ENCODE measurements at regions not wholly inside any gene's neighbourhood (a gene's known extent, or its start where the extent isn't known, plus 50 kb on each side); places are given as distances from the start of the nearest gene placed in this dataset.
A peak's percentile ranks its signal among the peaks of the same experiment; 100 is the strongest.

DNA sequence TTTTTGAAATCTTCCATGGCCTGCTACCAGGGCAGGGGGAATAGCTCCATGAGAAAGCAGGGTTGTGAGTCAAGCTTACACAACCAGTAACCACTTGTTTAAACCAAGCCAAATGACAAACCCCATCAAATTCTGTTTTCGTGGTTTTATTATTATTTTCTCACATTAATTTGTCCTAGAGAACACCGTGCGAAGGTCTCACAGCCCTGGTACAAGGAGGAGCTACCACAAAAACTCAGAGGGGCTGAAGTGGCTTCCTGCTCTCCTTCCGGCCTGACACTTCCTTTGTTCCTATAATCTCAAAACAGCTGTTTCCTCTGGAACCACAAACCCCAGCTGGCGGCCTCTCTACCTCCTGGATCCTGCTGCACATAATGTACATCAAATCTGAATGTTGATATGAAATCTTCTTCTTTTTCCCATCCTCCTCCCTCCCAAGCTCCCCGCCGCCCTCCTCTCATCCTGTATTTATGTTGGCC lies 375.9 kb downstream of the MCTP2 start:
- no peak for DNase-seq

DNA sequence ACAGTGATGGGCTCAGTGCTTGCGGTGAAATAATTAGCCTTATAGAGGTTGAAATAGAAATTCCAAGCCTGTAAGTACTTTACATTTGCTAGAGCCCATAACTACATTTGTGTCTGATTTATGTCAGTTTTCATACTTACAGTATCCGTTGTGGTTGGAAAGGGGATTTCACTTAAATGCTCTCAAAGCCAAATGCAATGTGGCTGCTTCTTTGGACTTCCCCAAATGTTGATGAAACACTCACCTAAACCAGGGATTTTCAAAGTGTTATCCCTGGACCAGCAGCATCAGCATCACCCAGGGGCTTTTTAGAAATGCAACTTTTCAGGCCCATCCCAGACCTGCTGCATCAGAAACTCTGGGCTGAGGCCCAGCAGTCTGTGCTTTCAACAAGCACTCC lies 378.7 kb downstream of the MCTP2 start:
- no peak for DNase-seq

DNA sequence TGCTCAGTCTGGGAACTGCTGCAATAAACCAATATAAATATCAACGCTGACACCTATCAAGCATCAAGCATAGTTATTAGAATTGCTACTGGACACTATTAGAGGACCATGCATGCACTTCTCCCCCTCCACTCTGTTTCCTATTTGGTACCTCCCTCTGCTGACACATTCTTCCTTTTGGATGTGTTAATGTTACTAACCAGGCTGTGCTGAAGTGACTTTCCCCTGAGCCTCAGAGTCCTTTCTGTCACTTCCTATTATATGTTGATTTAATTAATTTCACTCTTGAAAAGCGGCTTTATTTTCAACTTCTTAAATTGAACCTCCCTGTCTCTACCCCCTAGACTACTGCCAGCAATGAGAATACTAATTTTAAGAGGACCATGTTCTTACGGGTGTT lies 379.1 kb downstream of the MCTP2 start:
- no peak for DNase-seq

DNA sequence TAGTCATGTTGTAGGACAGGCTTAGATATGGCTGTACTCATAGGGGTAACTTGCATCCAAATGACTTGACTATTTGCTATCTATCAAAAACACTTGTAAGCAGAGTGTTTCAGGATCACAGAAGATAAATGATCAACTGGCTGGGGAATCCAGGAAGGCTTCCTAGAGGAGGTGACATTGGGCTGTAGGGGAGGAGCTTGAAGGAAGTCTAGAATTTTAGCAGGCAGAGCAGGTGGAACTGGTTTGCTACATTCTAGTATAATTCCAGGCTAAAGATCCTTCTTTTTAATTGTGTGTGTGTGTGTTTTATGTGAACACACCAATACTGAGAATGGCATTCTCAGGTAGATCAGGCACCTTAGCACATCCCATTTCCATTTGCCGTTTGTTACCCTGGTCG lies 380.3 kb downstream of the MCTP2 start:
- DNase-seq = no peak

DNA sequence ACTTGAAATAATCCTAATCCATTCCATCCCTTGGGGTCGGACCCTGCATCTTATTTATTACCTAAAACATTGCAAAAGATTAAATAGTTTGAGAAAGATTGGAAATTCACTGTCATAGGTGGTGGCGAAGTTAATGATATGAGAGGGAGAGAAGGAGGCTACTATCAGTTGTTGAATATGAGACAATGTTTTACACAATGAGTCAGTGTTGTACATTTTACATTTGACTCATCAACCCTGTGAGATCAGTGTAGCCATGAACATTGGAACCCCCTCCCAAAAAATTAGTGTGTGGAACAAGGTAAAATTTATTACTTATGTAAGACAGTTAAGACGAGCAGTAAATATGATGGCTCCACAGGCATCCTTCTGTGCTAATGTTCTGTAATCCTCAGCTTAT lies 384.3 kb downstream of the MCTP2 start:
- DNase-seq = no peak

DNA sequence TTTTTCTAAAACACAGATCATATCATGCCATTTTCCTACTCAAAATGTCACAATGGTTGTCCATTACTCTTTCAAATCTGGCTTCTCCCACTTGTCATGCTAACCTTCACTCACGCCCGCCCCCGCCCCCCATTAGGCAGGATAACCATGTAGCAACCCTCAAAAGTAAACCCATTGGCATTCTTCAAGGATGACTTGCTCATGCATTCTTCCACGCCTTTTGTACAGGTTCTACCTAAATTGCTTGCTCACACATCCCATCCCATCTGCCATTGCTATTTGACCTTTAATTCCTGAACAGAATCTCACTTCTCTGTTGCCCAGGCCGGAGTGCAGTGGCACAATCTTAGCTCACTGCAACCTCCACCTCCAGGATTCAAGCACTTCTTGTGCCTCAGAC lies 389.3 kb downstream of the MCTP2 start:
- no peak for DNase-seq

DNA sequence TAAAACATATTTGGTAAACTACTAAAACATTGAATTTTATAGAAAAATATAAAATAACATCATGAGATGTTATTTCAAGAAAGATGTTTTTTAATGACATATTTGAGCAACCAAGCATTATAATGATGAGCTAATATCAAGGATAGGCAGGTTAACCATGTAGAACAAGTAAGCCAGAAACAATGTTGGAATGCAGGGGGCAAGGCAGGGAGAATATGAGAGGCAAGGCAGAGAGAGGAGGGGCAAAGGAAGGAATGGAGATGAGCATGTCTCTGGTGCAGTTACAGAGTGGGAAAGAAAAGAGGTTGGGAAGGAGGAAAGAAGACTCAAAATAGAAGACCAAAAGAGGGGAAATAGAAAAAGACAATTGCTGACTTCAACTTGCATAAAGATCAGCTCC lies 390.4 kb downstream of the MCTP2 start:
- DNase-seq = no peak

DNA sequence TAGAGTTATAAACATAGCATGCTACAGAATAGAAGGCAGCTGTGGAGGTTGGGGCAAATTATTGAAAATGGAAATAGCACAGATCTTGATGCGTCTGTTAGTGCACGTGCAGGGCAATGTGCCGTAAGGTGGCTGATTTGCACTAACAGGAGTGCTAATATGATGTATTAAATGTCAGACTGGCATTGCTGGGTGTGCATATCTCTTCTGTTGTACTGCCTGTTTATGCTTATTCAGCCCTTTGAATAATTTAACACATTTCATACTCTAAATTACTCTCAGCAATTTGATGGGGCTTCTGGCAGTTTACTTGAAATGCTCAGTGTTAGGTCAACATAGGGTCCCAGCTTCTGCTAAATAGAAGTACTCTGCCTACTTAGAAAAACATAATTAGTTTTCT lies 395.6 kb downstream of the MCTP2 start:
- no peak for DNase-seq

DNA sequence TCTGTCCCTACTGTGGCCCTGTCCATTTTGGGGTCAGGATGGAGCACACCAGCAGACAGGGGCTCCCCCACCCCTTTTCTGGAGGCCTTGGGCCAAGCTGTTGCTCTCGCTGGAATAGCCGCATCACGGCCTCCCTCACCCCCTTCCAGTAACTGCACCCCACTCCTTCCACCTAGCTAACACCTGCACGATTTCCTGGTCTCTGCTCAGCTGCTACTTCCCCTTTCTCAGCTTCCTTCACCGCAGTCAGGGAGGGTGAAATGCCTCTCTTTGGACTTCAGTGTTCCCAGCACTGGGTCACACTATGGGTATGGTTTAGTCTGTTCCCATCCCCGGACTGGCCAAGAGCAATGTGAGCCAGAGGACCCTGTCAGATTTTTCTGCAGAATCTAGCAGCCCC lies 400.2 kb downstream of the MCTP2 start:
- DNase-seq = no peak

DNA sequence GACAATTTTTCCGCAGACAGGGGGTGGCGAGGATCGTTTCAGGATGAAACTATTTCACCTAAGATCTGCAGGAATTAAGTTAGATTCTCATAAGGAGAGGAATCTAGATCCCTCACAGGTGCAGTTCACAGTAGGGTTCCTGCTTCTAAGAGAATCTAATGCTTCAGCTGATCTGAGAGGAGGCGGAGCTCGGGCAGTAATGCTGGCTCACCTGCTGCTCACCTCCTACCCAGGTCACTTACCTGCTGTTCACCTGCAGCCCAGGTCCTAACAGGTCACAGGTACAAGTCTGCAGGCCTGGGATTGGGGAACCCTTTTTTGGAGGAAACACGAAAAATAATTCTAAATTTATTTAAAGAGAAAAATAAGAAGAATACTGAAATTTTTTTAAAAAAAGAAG lies 406.8 kb downstream of the MCTP2 start:
- DNase-seq = no peak

DNA sequence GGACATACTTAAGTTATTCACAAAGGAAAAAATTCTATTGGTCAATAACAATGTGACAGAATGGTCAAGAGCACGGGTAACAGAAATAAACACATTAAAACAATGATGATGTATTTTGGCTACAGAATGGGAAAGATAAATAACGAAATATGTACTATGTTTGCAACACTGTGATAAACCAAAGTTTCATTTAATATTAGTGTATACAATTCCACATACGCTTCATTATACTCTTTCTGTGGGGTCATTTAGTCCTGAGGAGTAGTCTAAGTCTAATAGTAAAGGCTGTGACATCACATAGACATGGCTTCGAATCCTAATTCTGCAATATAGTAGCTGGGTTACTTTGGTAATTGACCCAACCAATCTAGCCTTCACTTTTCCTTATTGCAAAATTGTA lies 408.3 kb downstream of the MCTP2 start:
- DNase-seq = no peak

DNA sequence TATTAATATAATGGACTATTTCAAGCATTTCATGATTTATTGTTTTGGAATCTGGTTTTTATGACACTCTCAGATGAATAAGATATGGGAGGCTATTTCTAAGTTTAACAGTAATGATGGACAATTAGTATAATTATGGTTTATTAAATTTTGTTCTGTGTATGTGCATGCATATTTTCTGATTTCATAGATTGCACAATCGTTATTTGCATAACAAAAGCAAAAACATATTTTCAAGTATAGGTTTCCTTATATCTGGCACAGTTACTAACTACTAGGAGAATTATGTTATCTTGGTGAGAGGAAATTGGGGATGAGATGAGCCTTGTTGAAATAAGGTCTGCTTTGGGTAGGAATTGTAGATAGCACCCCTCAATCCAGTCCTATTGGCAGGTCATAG lies 413.1 kb downstream of the MCTP2 start:
- no peak for DNase-seq

DNA sequence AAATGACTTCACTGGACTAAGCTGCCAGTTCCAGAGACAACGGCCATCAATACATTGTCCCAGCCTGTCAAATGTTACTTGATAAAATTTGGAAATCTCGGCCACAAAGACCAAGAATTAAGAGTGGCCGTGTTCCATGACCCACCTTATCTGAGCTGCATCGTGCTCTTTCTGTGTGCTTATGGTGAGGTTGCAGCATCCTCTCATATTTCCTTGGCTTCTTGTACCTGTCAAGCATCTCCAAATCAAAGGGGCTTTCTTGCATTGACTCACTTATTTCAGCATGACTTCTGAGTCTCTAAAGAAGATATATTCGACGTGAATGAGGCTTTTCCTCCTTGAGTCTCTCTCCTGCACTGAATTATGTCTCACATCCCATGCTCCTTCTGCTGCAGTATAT lies 421.7 kb downstream of the MCTP2 start:
- DNase-seq = no peak

DNA sequence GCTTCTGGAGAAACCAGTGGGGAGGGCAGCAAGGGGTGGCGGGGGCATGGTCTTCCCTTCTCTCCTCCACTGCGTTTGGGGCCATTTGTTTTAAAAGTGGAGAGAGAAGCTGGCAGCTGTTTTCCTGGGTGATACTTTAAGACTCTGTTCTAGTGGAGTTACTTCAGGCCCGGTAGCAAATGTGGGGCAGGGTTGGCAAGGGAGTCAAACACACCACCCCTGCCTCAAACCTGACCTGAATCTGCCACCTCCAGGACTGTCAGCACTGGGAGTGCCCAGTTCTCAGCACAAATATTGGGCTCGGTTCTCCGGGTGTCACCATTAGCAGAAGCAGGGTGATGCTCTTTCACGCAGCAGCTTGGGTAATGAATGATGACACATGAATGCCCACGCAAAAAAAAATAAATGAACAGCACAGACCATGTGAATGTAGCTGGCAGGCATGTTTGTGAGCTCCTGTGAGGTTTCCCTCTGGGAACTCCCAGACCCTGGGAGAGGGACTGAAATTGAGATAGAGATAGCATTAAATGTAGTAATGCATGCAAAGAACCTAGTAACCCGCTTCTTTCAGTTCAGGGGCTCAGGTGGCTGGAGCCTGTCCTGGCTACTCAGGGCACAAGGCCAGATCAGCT lies 424.0 kb downstream of the MCTP2 start:
- DNase-seq = no peak

DNA sequence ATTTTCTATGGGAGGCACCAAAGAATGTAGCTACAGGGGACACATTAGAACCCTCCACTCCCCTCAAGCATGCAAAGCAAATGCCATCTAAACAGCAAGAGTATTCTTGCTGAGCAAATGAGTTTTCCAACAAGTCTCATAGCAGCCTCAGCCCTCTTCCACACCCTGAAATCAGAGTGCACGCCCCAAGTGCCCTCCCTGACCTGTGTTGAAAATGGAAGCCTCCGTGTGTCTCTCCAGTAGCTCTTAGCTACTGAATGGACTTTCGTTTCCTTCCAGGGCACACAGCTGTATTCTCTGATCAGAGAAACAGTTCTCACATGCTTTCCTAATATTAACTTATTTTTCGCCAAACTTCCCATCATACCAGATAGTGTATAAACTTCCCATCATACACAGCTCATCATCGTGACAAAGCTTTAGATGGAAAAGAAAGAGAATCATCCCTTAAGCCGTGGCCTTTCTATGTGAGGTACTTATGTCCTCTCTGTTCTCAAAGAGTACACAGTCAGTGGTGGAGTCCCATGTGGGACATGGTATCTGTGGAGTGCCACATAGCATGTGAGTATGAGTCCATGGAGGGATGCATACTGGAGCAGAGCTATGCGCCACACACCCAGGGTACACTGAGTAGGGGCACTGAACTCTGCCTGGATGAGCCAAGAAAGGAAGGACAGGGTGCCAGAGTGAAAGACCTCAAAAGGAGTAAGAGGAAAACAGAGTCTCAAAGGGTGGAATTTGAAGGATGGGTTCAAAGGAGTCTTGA lies 434.5 kb downstream of the MCTP2 start:
- DNase-seq = no peak

DNA sequence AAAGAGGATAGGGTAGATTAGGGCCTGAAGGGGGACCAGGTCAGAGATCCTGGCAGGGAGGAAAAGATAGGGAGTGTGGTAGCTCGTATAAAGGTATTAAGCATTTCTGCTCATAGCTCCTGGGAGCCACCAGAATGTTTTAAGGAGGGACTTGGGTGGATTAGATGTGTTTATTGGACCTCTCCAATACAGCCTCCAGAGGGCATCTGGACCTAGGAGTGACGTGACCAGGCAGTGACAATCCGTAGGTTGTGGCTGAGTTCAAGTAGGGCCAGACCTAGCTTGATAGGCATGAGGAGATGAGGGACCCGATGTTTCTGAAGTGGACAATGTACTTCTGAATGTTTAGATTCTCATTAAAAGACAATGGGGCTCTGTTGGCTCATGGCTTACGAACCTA lies 435.2 kb downstream of the MCTP2 start:
- DNase-seq = no peak

DNA sequence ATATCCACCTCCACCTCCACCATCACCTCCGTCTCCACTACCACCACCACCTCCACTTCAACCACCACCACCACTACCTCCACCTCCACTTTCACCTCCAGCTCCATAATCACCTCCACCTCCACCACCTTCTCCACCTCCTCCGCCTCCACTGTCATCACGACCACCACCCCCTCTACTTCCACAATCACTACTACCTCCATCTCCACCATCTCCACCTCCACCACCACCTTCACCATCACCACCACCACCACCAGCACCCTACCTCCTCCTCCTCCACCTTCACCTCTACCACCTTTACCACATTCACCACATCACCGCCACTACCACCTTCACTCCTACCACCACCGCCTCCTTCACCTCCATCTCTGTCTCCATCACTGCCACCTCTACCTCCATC lies 435.7 kb downstream of the MCTP2 start:
- DNase-seq = no peak

DNA sequence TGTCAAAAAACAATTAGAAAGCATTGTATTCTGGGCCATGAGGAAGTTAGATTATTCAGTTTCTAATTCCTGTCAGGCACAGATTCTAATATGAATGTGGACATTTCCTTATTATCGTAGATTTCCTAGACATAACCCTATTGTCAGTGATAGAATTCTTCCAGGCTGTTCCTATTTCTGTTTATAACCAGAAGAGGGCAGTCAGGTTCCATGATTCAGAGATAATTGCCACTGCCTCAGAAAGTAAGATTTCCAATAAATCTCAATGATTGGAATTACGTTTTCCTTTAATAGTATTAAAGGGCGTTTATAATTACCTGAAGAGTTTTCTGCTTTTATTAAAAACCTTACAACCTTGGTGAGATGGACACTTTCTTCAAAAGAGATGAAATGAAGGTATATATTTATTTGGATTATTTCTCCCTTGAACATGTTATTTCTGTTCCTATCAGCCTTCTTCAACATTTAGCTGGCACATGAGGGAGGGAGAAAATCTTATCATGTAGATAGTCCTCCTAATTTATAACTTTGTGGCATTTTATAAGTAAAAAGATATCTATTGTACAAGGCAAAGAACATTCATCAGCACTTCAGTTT lies 439.2 kb downstream of the MCTP2 start:
- DNase-seq = peak; percentile 26

DNA sequence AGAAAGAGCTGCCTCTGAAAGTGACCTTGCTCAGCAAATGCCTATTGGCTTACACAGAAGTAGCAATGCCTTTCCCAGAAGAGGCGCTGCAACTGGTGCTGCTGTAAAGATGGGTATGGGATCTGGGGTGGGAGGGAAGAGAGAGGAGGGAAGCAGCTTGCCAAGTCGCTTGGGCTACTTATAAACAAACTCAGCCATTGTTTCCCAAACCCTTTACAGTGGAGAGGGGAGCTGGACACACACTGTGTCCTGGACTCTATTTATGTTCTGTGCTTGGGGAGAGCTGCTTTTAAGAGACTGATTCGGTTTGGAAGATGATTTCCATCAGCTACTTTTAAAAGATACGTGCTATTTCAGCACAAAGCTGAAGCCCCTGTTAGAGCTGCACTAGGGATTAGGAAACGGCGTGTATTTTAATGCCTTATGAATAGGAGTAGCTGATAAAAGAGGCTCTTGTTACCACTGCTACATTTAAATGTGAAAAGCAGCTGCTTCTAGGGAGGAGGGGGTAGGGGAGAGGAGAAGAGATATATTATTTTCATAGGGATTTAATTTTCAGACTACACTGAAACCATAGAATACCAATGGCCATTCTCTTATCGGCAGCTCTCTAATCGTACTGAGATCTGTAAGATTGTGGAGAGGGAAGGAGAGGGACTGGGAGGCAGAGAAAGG lies 440.6 kb downstream of the MCTP2 start:
- DNase-seq = no peak

DNA sequence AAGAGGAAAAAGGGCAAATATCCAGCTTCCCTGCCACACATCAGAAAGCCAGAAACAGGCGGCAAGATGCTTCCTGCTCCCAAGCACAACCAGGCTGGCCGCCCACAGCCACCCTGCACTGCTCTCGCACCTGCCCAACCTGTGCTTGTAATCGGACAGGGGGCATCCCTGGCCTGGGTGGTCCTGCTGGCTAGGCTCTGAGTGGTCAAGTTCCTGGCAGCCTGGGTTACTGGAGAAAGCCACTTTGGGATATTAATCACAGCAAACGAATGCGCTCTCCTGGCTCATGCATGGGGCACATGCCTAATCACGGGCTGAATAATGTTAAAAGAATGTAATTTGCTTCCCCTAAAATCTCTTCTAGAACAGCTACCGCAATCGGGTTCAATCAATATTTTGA lies 442.4 kb downstream of the MCTP2 start:
- no peak for DNase-seq

DNA sequence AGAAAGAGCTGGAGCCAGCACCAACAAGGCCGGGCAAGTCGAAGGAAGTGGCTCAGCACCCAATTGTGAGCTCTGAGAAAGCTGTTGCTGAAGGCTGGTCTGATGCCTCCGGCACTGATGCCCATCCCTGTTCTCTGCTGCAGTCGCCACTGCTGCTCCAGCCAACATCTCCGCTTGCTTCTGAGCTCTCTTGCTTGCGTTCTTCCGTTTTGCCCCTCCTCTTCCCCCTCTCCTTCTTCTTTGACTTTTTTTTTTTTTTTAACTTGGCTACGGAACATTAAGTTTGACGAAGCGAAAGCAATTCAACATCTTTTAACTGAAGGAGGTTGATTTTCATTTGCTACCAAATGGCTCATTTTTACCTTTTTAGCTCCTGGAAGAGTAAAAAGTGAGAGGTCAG lies 442.9 kb downstream of the MCTP2 start:
- no peak for DNase-seq

DNA sequence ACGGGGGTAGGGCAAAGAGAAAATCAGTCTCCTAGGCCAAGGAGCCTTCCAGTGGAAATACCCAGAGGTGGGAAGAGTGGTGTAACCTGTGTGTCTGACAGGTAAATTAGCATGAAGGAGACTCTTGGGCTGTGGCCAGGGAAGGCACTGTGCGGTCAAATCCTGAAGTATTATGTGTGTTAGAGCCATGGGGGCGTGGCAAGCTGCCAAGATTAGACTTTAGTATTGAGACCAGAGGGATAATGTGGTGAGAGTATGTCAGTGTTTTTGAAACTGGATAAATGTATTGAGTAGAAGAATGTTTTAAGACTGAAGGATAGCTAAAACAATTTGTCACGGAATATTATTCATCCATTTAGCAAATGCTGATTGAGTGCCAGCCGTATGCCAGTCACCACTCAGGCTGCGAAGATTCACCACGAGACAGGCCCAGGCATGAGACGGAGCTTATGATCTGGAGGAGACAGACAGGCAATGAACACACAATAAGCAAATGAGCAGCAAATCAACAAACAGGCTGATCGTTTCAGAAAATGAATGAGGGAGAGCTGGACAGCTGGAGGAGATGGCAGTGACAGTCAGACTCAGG lies 445.9 kb downstream of the MCTP2 start:
- DNase-seq = no peak

DNA sequence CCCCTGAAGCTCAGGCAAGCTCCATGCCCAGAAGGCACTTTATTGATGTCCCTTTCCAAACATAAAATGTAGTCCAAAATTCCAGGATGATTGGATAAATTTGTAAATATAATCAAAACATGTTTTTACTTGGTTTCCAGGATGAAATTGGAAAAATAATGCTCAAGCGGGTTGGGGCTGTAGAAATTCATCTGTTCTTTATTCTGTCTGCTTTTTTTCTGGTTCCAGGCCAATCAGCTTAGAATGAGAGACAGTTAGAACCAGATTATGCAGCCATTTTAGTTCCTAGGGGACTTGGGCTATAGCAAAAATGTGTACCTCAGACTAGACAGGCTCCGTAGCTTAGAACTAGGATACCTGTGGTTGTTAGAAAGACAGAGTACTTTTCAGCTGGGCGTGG lies 450.8 kb downstream of the MCTP2 start:
- no peak for DNase-seq

DNA sequence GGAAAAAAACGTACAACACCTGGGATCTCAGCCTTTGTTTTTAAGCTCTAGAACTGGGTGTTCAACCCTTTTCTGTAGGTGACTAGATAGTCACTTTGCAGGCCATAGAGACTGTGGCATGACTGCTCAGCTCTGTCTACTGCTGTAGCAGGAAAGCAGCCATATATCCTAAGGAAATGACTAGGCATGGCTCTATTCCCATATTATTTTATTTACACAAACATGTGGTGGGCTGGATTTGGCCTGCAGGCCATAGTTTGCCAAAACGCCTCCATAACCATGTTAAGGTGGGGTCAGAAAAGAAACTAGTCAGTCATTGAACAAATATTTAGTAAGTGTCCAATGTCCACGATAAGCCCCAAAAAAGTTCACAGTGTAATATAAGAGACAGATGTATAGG lies 452.5 kb downstream of the MCTP2 start:
- DNase-seq = no peak

Measured in suppressor macrophage treated with lipopolysaccharide for 4 hours (primary cell).